ENCODE measurements at regions not wholly inside any gene's neighbourhood (a gene's known extent, or its start where the extent isn't known, plus 50 kb on each side); places are given as distances from the start of the nearest gene placed in this dataset.

GRCh38 chr17:68812876-68813584 is 142.2 kb downstream of the ABCA8 start:
- DNase-seq (ENCODE audit: low spot score in 2 of 2) = no peak

GRCh38 chr17:68809148-68809547 is 146.0 kb downstream of the ABCA8 start:
- DNase-seq (ENCODE audit: low spot score in 2 of 2) (no peak), FAIRE-seq (no peak)

More at GRCh38 chr17:68812876-68813584, 142.2 kb downstream of the ABCA8 start:
- no peak for FAIRE-seq

- no peak for FAIRE-seq
- DNase-seq (ENCODE audit: low spot score in 2 of 2) = no peak
Observed at GRCh38 chr17:68807998-68808772, 147.0 kb downstream of the ABCA8 start.

- FAIRE-seq (no peak), DNase-seq (ENCODE audit: low spot score in 2 of 2) (no peak)
Observed at GRCh38 chr17:68805609-68806008, 149.6 kb downstream of the ABCA8 start.

GRCh38 chr17:68804777-68805520 is 150.2 kb downstream of the ABCA8 start:
- DNase-seq (ENCODE audit: low spot score in 2 of 2) (no peak), FAIRE-seq (no peak)

- DNase-seq (ENCODE audit: low spot score in 2 of 2) (no peak), FAIRE-seq (no peak)
Observed at GRCh38 chr17:68803164-68803929, 151.8 kb downstream of the ABCA8 start.

GRCh38 chr17:68801335-68802247 is 153.6 kb downstream of the ABCA8 start:
- FAIRE-seq (peak; percentile 66), DNase-seq (ENCODE audit: low spot score in 2 of 2) (no peak)

GRCh38 chr17:68800751-68801150 is 154.4 kb downstream of the ABCA8 start:
- FAIRE-seq (no peak), DNase-seq (ENCODE audit: low spot score in 2 of 2) (no peak)

GRCh38 chr17:68794636-68795434 is 160.4 kb downstream of the ABCA8 start:
- peak; percentile 97 for FAIRE-seq
- DNase-seq (ENCODE audit: low spot score in 2 of 2) = peak in 1 of 2 donors; percentile 15

GRCh38 chr17:68792873-68793272 is 162.3 kb downstream of the ABCA8 start:
- no peak for FAIRE-seq
- no peak for DNase-seq (ENCODE audit: low spot score in 2 of 2)

GRCh38 chr17:68792042-68792685 is 163.0 kb downstream of the ABCA8 start:
- DNase-seq (ENCODE audit: low spot score in 2 of 2) (no peak), FAIRE-seq (no peak)

GRCh38 chr17:68790931-68791330 is 164.3 kb downstream of the ABCA8 start:
- no peak for DNase-seq (ENCODE audit: low spot score in 2 of 2)
- no peak for FAIRE-seq

- FAIRE-seq = no peak
- DNase-seq (ENCODE audit: low spot score in 2 of 2) = no peak
Observed at GRCh38 chr17:68790492-68790891, 164.7 kb downstream of the ABCA8 start.

- DNase-seq (ENCODE audit: low spot score in 2 of 2) (no peak), FAIRE-seq (no peak)
Observed at GRCh38 chr17:68789203-68789962, 165.8 kb downstream of the ABCA8 start.

GRCh38 chr17:68785565-68786486 is 169.4 kb downstream of the ABCA8 start:
- FAIRE-seq (no peak), DNase-seq (ENCODE audit: low spot score in 2 of 2) (no peak)

- no peak for FAIRE-seq
- no peak for DNase-seq (ENCODE audit: low spot score in 2 of 2)
Observed at GRCh38 chr17:68784431-68784830, 170.8 kb downstream of the ABCA8 start.
